GM12873 (cell line): ENCODE measurements at regions not wholly inside any gene's neighbourhood (a gene's known extent, or its start where the extent isn't known, plus 50 kb on each side); places are given as distances from the start of the nearest gene placed in this dataset.

Source experiments
- TF ChIP-seq, protein P1 (sequence below): IDR thresholded peaks from 2 replicates; pipeline ENCODE4 v1.5.1; 2012; ENCODE audit warnings: low read depth, mild to moderate bottlenecking, moderate library complexity, low read length, control low read depth; ENCODE audit not compliant: insufficient read depth; ENCODE audit errors: missing control alignments

DNA sequence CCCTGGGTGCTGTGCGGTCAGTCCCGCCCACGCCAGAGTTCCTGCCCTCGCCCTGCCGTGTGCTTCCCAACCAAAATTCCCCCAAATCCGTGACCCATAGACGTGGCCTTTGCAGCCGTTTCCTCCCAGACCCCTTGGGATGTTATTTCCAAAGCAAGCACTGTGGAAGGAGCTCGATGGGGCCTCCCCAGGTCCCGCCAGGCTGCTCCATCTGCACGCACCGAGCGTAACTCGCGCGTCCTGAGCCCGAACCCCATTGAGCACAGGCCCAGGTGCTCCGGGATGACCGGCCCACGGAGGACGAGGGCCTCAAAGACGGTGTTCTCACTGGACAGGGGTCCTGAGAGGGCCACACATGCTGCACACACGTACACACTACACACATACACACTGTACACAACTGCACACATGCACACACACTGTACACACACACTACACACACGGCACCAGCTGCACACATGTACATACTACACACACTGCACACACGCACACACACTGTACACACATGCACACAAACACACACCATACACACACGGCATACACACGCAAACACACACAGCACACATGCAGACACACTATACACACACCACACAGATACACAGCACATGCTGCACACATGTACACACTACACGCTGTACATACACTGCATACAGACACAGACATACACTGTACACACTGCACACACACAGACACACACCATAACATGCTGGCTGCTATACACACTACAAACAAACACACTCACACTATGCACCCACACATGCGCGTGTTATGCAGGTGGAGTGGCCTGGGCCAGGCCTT lies 431.2 kb upstream of the SALL3 start:
- TF ChIP-seq, protein P1, sequence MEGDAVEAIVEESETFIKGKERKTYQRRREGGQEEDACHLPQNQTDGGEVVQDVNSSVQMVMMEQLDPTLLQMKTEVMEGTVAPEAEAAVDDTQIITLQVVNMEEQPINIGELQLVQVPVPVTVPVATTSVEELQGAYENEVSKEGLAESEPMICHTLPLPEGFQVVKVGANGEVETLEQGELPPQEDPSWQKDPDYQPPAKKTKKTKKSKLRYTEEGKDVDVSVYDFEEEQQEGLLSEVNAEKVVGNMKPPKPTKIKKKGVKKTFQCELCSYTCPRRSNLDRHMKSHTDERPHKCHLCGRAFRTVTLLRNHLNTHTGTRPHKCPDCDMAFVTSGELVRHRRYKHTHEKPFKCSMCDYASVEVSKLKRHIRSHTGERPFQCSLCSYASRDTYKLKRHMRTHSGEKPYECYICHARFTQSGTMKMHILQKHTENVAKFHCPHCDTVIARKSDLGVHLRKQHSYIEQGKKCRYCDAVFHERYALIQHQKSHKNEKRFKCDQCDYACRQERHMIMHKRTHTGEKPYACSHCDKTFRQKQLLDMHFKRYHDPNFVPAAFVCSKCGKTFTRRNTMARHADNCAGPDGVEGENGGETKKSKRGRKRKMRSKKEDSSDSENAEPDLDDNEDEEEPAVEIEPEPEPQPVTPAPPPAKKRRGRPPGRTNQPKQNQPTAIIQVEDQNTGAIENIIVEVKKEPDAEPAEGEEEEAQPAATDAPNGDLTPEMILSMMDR = no peak

GRCh38 chr18:78549971-78550370 lies 429.6 kb upstream of the SALL3 start:
- TF ChIP-seq, protein P1 = no peak

DNA sequence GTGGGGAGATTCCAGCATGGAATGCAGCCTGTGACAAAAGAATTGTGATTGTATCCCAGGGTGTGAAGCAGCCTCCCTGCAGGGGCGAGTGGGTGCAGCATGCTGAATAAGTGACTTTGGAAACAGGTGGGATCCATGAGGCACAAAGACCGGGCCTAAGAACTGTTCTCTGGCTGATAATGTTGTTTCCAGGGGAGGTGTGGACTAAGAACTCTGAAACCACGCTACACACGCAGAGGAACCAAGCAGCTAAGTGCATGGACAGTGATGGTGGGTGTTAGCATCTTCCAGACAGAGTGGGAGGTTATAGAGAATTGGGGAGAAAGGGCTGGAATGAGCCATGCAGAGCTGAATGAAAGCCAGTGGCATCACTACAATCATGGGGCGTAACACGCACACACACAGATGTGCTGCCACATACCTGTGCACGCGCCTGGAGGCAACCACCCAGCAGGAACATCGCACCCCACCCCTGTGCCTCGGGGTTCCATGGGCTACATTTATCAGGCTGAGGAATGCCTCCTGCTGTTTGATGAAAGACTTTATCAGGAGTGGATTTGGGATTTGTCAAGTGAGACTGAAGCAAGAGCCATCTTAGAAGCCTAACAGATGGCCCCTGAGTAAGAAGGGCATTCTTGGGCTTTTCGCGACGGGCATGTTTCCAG lies 424.5 kb upstream of the SALL3 start:
- TF ChIP-seq, protein P1 = no peak

GRCh38 chr18:78557371-78557770 lies 422.2 kb upstream of the SALL3 start:
- TF ChIP-seq, protein P1 = no peak

DNA sequence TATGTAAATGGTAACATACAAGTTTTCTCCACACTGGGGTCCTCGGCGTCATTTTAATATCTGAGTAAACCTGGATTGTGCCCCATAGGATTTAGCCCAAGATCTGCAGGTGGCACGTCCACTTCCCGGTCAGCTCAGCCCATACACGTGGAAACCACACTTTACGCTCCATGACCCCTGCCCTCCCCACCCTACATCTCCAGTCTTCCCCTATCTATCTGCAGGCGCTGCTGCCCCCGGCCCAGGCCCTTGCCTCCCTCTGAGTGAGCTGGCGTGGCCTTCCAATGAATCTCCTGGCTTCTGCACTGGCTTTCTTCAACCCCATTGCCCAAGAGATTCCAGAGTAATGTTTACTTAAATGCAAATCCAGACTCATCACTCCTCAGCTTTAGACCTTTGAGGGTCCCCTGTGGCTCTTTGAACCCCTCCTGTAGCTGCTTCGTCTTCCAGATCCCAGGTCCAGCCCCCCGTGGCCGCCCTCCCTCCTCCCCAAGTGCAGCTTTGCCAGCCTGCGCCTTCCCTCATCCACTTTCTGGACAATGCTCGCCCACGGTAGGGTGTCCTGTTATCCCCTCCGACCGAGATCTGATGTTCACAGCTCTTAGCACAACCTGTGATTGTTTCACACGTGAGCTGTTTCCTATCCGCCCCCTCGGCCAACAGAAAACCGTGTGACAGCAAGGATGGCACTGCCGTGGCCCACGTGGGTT lies 421.4 kb upstream of the SALL3 start:
- TF ChIP-seq, protein P1 = no peak

DNA sequence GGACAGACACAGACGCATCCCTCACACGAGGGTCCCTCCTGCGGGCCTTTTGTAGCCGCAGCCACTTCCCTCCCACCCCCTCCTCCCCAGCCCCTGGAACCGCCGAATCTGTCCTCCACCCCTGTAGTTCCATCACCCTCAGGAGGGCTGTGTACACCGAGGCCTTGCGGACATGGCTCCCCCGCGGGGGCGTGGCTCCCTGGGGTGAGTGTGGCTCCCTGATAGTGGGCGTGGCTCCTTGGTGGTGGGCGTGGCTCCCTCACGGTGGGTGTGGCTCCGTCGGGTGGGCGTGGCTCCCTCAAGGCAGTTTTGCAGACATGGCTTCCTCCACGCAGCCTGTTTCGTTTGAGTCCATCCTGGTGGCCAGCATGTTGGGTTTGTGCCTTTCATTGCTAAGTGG lies 420.7 kb upstream of the SALL3 start:
- TF ChIP-seq, protein P1 = no peak

DNA sequence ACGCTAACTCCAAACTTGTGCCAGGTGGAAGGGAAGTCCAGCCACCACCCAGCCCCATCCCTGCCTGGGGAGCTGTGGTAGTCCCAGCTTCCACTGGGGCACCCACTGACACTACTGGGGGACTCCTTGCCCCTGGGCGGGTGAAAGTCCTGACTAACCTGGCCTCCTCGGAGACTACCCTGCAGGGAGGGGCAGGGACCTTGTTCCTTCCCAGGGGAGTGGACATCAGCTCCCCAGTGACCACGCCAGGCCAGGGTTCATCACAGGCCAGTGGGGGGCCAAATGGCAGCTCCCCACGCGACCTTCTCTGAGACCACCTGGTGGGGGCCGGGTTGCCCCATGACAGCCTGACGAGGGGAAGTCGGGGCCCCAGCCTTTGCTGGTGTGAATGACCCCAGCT lies 420.0 kb upstream of the SALL3 start:
- TF ChIP-seq, protein P1 = no peak
